PFSK-1 (cell line): ENCODE measurements at regions not wholly inside any gene's neighbourhood (a gene's known extent, or its start where the extent isn't known, plus 50 kb on each side); places are given as distances from the start of the nearest gene placed in this dataset.

ENCODE experiments used
- POLR2AphosphoS5 ChIP-seq: IDR thresholded peaks from 2 replicates; pipeline ENCODE4 v1.6.1; 2012; ENCODE audit warnings: low read depth, mild to moderate bottlenecking, control low read depth, low read length, moderate library complexity
- SIN3A ChIP-seq: IDR thresholded peaks from 2 replicates; pipeline ENCODE4 v1.6.1; 2012; ENCODE audit warnings: mild to moderate bottlenecking, low read length, moderate library complexity, borderline replicate concordance; ENCODE audit not compliant: insufficient read depth
- TAF1 ChIP-seq: IDR thresholded peaks from 2 replicates; pipeline ENCODE4 v1.6.1; 2012; ENCODE audit warnings: low read length, control low read depth, borderline replicate concordance; ENCODE audit not compliant: insufficient read depth

GRCh38 chr4:128600996-128601871 lies 208.3 kb upstream of the JADE1 start:
- TF ChIP-seq POLR2AphosphoS5: peak; percentile 67
- no peak for TF ChIP-seq TAF1
- peak; percentile 93; the same call in 1 of the 2 replicates for TF ChIP-seq SIN3A
